Neural progenitor cell (in vitro differentiated cells): ENCODE measurements at regions not wholly inside any gene's neighbourhood (a gene's known extent, or its start where the extent isn't known, plus 50 kb on each side); places are given as distances from the start of the nearest gene placed in this dataset.

Experiments
- DNase-seq: peaks from one replicate; pipeline ENCODE4 v3.0.0-alpha.2; 2016; ENCODE audit warnings: low spot score
- H2AFZ ChIP-seq: fragments of 200-600 bp; sonication (generic); replicated peaks from 2 replicates; pipeline ENCODE4 v1.6.1; 2016; ENCODE audit warnings: antibody characterized with exemption
- H3F3A ChIP-seq: fragments of 200-600 bp; sonication (generic); 2 replicates; pipeline ENCODE4 v1.6.1; 2016; ENCODE audit warnings: antibody characterized with exemption, low read depth
- H3K27ac ChIP-seq: fragments of 200-600 bp; sonication (generic); 2 replicates; pipeline ENCODE4 v1.5.1; 2016; ENCODE audit warnings: mild to moderate bottlenecking
- H3K27me3 ChIP-seq: fragments of 200-600 bp; sonication (generic); 2 replicates; pipeline ENCODE4 v1.6.1; 2016; ENCODE audit warnings: mild to moderate bottlenecking, moderate library complexity
- H3K36me3 ChIP-seq: fragments of 200-600 bp; sonication (generic); 2 replicates; pipeline ENCODE4 v1.5.1; 2016
- H3K4me1 ChIP-seq: fragments of 200-600 bp; sonication (generic); 2 replicates; pipeline ENCODE4 v1.6.1; 2016; ENCODE audit warnings: mixed run types
- H3K4me2 ChIP-seq: fragments of 200-600 bp; sonication (generic); 2 replicates; pipeline ENCODE4 v1.6.1; 2016
- H3K4me3 ChIP-seq: fragments of 200-600 bp; sonication (generic); 2 replicates; pipeline ENCODE4 v1.5.1; 2016
- H3K79me2 ChIP-seq: fragments of 200-600 bp; sonication (generic); 2 replicates; pipeline ENCODE4 v1.6.1; 2016; ENCODE audit warnings: low read depth
- H3K9ac ChIP-seq: fragments of 200-600 bp; sonication (generic); 2 replicates; pipeline ENCODE4 v1.6.1; 2016
- H3K9me3 ChIP-seq: fragments of 200-600 bp; sonication (generic); 2 replicates; pipeline ENCODE4 v1.5.1; 2016; ENCODE audit warnings: low read depth
- H4K20me1 ChIP-seq: fragments of 200-600 bp; sonication (generic); 2 replicates; pipeline ENCODE4 v1.6.1; 2016; ENCODE audit warnings: low read depth
- H3K27ac Mint-ChIP-seq: 3 replicates; pipeline ENCODE4 v1.8.0; 2021; ENCODE audit warnings: mixed read lengths
- H3K27me3 Mint-ChIP-seq: 2 replicates; pipeline ENCODE4 v1.8.0; 2022; ENCODE audit warnings: low read depth, mild to moderate bottlenecking, inconsistent platforms, moderate library complexity, mixed read lengths; ENCODE audit not compliant: insufficient read depth
- H3K36me3 Mint-ChIP-seq: 3 replicates; pipeline ENCODE4 v1.8.0; 2021; ENCODE audit warnings: mixed read lengths
- H3K4me1 Mint-ChIP-seq: 3 replicates; pipeline ENCODE4 v1.8.0; 2021; ENCODE audit warnings: mixed read lengths
- H3K4me3 Mint-ChIP-seq: 3 replicates; pipeline ENCODE4 v1.8.0; 2021; ENCODE audit warnings: mild to moderate bottlenecking, moderate library complexity, mixed read lengths
- H3K9me3 Mint-ChIP-seq: 3 replicates; pipeline ENCODE4 v1.8.0; 2020; ENCODE audit warnings: mixed read lengths
- EZH2 ChIP-seq: fragments of 200-600 bp; sonication (generic); IDR thresholded peaks from 2 replicates; pipeline ENCODE4 v1.6.1; 2017; ENCODE audit warnings: antibody characterized with exemption, mild to moderate bottlenecking, moderate library complexity
- EZH2phosphoT487 ChIP-seq: fragments of 200-600 bp; sonication (generic); IDR thresholded peaks from 2 replicates; pipeline ENCODE4 v1.6.1; 2017; ENCODE audit warnings: antibody characterized with exemption
- TF ChIP-seq, protein P1 (sequence below): fragments of 200-600 bp; sonication (generic); IDR thresholded peaks from 2 replicates; pipeline ENCODE4 v1.5.1; 2017; ENCODE audit warnings: antibody characterized with exemption, mild to moderate bottlenecking

DNA sequence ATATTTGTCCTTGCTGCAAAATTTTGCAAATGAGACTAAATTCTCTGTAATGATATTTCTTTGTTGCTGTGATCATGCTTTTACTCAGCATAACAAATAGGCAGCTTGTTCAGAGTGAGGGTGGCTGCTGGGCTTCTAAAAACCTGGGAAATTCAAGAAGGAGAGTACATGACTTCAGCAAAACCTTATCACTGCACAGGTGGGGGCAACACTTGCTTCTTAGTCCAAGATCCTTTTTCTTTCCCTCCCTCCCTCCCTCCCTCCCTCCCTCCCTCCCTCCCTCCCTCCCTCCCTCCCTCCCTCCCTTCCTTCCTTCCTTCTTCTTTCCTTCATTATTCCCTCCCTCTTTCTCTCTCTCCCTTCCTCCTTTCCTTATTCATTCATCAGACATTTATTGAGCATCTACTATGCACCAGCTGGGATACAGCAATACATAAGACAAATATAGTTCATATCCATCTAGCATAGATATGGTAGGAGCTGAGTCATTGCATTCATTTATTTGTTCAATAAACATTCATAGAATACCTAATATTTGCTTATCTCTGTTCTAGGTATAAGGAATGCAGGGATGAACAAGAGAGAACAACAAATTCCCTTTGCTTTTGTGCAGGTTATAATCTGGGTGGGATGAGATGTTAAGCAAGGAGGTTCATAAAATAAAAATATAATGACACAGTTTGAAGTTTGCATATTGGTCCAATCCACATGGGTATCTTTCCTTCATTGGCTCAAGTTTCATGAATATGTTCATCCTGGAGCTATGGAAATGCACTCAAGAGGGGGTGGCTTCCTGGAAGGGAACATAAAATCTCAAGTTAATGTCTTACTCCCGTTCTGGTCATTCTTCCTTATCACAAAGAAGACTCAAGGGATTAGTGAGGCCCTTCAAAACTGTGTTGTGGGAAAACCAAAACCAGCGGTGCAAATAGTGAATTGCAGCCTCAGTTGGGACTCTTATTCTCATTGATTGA is 210.7 kb downstream of the PDCD6IP start:
- Mint-ChIP-seq H3K4me1 (peaks cover 47% of the 10 kb centered on the region), H3K27ac (peak overlapping the region; percentile 10), H3K9me3 (no peaks in the 10 kb centered on the region), H3K27me3 (peaks cover 7% of the 10 kb centered on the region), H3K4me3 (no peak overlapping the region), H3K36me3 (no peaks in the 10 kb centered on the region)
- Histone ChIP-seq H3K9ac (no peak overlapping the region), H2AFZ (no peak overlapping the region), H3F3A (peaks cover 12% of the 10 kb centered on the region), H3K36me3 (no peaks in the 10 kb centered on the region), H3K4me3 (no peak overlapping the region), H3K4me1 (peaks cover 31% of the 10 kb centered on the region), H3K4me2 (no peak overlapping the region), H3K27ac (peak overlapping the region; percentile 47), H3K9me3 (no peaks in the 10 kb centered on the region), H3K27me3 (no peaks in the 10 kb centered on the region), H4K20me1 (no peaks in the 10 kb centered on the region), H3K79me2 (no peaks in the 10 kb centered on the region)
- peak; percentile 22 for DNase-seq
- TF ChIP-seq, protein P1, sequence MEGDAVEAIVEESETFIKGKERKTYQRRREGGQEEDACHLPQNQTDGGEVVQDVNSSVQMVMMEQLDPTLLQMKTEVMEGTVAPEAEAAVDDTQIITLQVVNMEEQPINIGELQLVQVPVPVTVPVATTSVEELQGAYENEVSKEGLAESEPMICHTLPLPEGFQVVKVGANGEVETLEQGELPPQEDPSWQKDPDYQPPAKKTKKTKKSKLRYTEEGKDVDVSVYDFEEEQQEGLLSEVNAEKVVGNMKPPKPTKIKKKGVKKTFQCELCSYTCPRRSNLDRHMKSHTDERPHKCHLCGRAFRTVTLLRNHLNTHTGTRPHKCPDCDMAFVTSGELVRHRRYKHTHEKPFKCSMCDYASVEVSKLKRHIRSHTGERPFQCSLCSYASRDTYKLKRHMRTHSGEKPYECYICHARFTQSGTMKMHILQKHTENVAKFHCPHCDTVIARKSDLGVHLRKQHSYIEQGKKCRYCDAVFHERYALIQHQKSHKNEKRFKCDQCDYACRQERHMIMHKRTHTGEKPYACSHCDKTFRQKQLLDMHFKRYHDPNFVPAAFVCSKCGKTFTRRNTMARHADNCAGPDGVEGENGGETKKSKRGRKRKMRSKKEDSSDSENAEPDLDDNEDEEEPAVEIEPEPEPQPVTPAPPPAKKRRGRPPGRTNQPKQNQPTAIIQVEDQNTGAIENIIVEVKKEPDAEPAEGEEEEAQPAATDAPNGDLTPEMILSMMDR: no peak
- TF ChIP-seq EZH2: no peak
- no peak for TF ChIP-seq EZH2phosphoT487

DNA sequence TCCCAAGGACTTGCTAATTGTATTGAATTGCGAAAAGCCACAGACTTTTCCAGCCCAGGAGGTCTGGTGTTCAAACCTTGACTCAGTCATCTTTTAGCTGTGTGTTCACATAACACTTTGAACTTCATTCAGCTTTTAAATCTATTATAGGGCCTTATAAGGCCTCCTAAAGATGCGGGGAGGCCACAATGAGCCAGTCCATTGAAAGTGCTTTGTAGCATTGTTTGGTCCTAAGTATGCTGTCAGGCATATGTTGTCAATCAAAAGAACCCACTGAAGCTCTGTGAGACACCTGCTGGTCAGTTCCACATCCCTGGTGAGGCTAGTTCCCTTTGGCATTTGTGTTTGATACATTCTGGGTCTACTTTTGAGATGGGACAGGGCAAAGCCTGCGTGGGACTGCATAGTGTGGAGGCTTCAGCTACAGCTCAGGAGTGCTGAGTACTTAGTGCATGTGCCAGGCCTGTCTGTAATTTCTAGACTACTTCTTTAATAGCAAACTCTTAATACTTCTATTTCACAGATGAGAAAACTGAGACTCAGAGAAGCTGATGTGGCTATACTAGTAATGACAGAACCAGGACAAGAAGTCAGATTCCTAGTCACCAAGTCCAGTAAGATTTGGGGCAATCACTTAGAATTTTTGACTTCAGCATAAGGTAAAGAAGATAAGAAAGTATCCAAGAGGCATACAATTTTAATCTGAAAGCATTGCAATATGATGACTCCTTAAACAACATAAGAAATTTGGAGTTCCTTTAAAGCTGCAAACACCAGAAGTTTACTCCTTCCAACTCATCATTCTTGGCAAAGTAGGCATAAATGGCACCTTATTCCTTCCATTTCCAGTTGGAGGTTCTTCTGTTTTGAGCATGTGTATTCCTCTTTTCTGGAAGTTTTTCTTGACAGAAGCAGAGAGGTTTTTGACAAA is 213.0 kb downstream of the PDCD6IP start:
- no peaks in the 10 kb centered on the region for H3K9me3 ChIP-seq
- no peaks in the 10 kb centered on the region for H3K36me3 ChIP-seq
- Mint-ChIP-seq H3K4me1 (peaks cover 44% of the 10 kb centered on the region), H3K4me3 (no peak overlapping the region), H3K27ac (peak overlapping the region; percentile 69), H3K36me3 (no peaks in the 10 kb centered on the region), H3K9me3 (no peaks in the 10 kb centered on the region), H3K27me3 (no peaks in the 10 kb centered on the region)
- no peaks in the 10 kb centered on the region for H4K20me1 ChIP-seq
- DNase-seq: peak; percentile 13
- no peaks in the 10 kb centered on the region for H3K79me2 ChIP-seq
- no peak overlapping the region for H3K27ac ChIP-seq
- no peak overlapping the region for H3K4me3 ChIP-seq
- H2AFZ ChIP-seq: no peak overlapping the region
- H3F3A ChIP-seq: peaks cover 12% of the 10 kb centered on the region
- no peak overlapping the region for H3K9ac ChIP-seq
- TF ChIP-seq EZH2phosphoT487: no peak
- no peak for TF ChIP-seq EZH2
- TF ChIP-seq, protein P1: peak; percentile 19
- peaks cover 31% of the 10 kb centered on the region for H3K4me1 ChIP-seq
- no peak overlapping the region for H3K4me2 ChIP-seq
- H3K27me3 ChIP-seq: no peaks in the 10 kb centered on the region

- Histone ChIP-seq H3F3A (peaks cover 12% of the 10 kb centered on the region), H4K20me1 (no peaks in the 10 kb centered on the region), H3K4me2 (no peak overlapping the region), H3K4me3 (no peak overlapping the region), H3K9me3 (no peaks in the 10 kb centered on the region), H3K27ac (no peak overlapping the region), H3K9ac (no peak overlapping the region), H3K4me1 (peaks cover 31% of the 10 kb centered on the region), H3K79me2 (no peaks in the 10 kb centered on the region), H2AFZ (no peak overlapping the region), H3K36me3 (no peaks in the 10 kb centered on the region), H3K27me3 (no peaks in the 10 kb centered on the region)
- Mint-ChIP-seq H3K4me3 (no peak overlapping the region), H3K27me3 (no peaks in the 10 kb centered on the region), H3K4me1 (peaks cover 42% of the 10 kb centered on the region), H3K9me3 (no peaks in the 10 kb centered on the region), H3K36me3 (no peaks in the 10 kb centered on the region), H3K27ac (no peak overlapping the region)
- peak; percentile 14 for DNase-seq
- TF ChIP-seq, protein P1: no peak
- TF ChIP-seq EZH2 (no peak), EZH2phosphoT487 (no peak)
Measured at GRCh38 chr3:34012102-34012461, 213.7 kb downstream of the PDCD6IP start.
